ENCODE measurements at regions not wholly inside any gene's neighbourhood (a gene's known extent, or its start where the extent isn't known, plus 50 kb on each side); places are given as distances from the start of the nearest gene placed in this dataset.

DNA sequence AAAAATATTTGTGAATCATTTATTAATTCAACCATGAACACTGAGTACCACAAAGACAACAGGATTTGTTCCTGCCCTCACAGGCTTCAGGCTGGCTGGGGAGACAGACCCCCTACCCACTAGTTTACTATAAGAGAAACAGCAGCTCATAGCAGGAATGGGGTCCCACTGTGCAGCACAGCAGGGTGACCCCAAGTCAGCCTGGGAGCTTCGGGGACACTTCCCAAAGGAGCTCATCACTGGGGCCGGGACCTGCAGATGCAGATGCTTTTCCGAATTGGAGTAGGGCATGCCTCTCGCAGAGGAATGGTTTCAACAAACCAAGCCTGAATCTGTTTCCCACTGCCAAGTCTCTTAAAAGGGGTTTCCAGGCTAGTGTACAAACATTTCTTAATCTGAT lies 176.2 kb upstream of the PWP1 start:
- no peak for TF ChIP-seq POLR2A (IDR thresholded peaks at IDR 0.05)
- TF ChIP-seq, protein P1, sequence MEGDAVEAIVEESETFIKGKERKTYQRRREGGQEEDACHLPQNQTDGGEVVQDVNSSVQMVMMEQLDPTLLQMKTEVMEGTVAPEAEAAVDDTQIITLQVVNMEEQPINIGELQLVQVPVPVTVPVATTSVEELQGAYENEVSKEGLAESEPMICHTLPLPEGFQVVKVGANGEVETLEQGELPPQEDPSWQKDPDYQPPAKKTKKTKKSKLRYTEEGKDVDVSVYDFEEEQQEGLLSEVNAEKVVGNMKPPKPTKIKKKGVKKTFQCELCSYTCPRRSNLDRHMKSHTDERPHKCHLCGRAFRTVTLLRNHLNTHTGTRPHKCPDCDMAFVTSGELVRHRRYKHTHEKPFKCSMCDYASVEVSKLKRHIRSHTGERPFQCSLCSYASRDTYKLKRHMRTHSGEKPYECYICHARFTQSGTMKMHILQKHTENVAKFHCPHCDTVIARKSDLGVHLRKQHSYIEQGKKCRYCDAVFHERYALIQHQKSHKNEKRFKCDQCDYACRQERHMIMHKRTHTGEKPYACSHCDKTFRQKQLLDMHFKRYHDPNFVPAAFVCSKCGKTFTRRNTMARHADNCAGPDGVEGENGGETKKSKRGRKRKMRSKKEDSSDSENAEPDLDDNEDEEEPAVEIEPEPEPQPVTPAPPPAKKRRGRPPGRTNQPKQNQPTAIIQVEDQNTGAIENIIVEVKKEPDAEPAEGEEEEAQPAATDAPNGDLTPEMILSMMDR (IDR thresholded peaks at IDR 0.05): no peak

All from testis (tissue), 2 donors.